HepG2 (cell line): ENCODE measurements at regions not wholly inside any gene's neighbourhood (a gene's known extent, or its start where the extent isn't known, plus 50 kb on each side); places are given as distances from the start of the nearest gene placed in this dataset.
A peak's percentile ranks its signal among the peaks of the same experiment; 100 is the strongest.

Experiments used
- ATAC-seq: fragments of 200-7000 bp; cut with Tn5 transposase; 3 replicates; pipeline ENCODE4 v1.9.1; 2020; ENCODE audit warnings: mild to moderate bottlenecking, moderate library complexity
- BruUV-seq: library from RNA; stranded (reverse); fragments of 400-500 nt; replicated peaks from 2 replicates; lab custom pipeline; 2021; lab: Mats Ljungman, UMichigan
- CTCF ChIA-PET: fragments of 300-600 bp; formaldehyde crosslinking; extraction: SDS; loops from one replicate; lab custom pipeline; 2021; ENCODE audit warnings: low total read pairs, inconsistent platforms, low intra/inter-chr PET ratio; lab: Yijun Ruan, JAX
- POLR2A ChIA-PET: fragments of 350-600 bp; sonication (Branson Sonifier 250); formaldehyde crosslinking; loops from one replicate; lab custom pipeline; 2020; ENCODE audit warnings: antibody characterized with exemption, inconsistent platforms; lab: Yijun Ruan, JAX
- DNase-seq: peaks from one replicate; pipeline ENCODE4 v3.0.0-alpha.2; 2015; ENCODE audit warnings: low spot score
- FAIRE-seq: peaks from 3 replicates; lab custom pipeline; 2011; peaks lifted over from hg19 to GRCh38; lab: Jason Lieb, UNC
- H2AFZ ChIP-seq: one replicate; pipeline ENCODE4 v1.6.1; 2011; ENCODE audit warnings: low read length, inconsistent platforms
- H3K27ac ChIP-seq: fragments of 300-600 bp; 3 replicates; pipeline ENCODE4 v1.8.0; 2011; ENCODE audit warnings: mixed run types, mild to moderate bottlenecking, mixed read lengths, low read length, inconsistent platforms; ENCODE audit not compliant: insufficient read depth; ENCODE audit errors: extremely low read length
- H3K27me3 ChIP-seq, 2 experiments: fragments of 200-600 bp in 1 of 2; 2 replicates in 1 of 2; 3 replicates in 1 of 2; pipeline versions ENCODE4 v1.6.0 to v1.8.0; 2011; ENCODE audit warnings: low read length in 2 of 2, mild to moderate bottlenecking in 2 of 2, moderate library complexity in 2 of 2, inconsistent platforms in 1 of 2; ENCODE audit not compliant: insufficient read depth in 2 of 2, control insufficient read depth in 1 of 2
- H3K36me3 ChIP-seq, 2 experiments: fragments of 200-600 bp in 1 of 2; replicated peaks in 1 of 2; 2 replicates in 1 of 2; 3 replicates in 1 of 2; pipeline versions ENCODE4 v1.5.1 to v1.8.0; 2011; ENCODE audit warnings: low read length in 2 of 2, inconsistent platforms in 1 of 2; ENCODE audit not compliant: insufficient read depth in 2 of 2, control insufficient read depth in 1 of 2
- H3K4me1 ChIP-seq: 2 replicates; pipeline ENCODE4 v1.5.1; 2012; ENCODE audit warnings: low read length, inconsistent platforms; ENCODE audit not compliant: insufficient read depth
- H3K4me2 ChIP-seq: 2 replicates; pipeline ENCODE4 v1.6.0; 2011; ENCODE audit warnings: low read depth, low read length, inconsistent platforms
- H3K4me3 ChIP-seq, 3 experiments: fragments of 200-600 bp in 1 of 3; sonication (generic), shearing (Covaris generic) in 1 of 3; replicated peaks in 1 of 3; 2 replicates each; pipeline ENCODE4 v1.5.1; 2011 to 2016; ENCODE audit warnings: low read length in 3 of 3, inconsistent platforms in 2 of 3, low read depth in 2 of 3, mild to moderate bottlenecking in 2 of 3, control low read depth in 1 of 3, mixed read lengths in 1 of 3; ENCODE audit not compliant: insufficient read depth in 1 of 3
- H3K79me2 ChIP-seq: one replicate; pipeline ENCODE4 v1.6.1; 2011; ENCODE audit warnings: low read length, inconsistent platforms; ENCODE audit not compliant: insufficient read depth
- H3K9ac ChIP-seq: 2 replicates; pipeline ENCODE4 v1.6.0; 2011; ENCODE audit warnings: mild to moderate bottlenecking, low read depth, low read length, inconsistent platforms; ENCODE audit not compliant: insufficient read depth
- H3K9me3 ChIP-seq: 2 replicates; pipeline ENCODE4 v1.5.1; 2012; ENCODE audit warnings: mild to moderate bottlenecking, low read length
- H4K20me1 ChIP-seq: 2 replicates; pipeline ENCODE4 v1.6.0; 2011; ENCODE audit warnings: inconsistent platforms, mild to moderate bottlenecking, low read length, moderate library complexity; ENCODE audit not compliant: insufficient read depth
- HES4 ChIP-seq: sonication (generic); formaldehyde crosslinking; IDR thresholded peaks from 2 replicates; pipeline ENCODE4 v1.9.0; 2021; ENCODE audit warnings: mild to moderate bottlenecking, missing genetic modification reagents, borderline replicate concordance
- MAFF ChIP-seq: IDR thresholded peaks from 2 replicates; pipeline ENCODE4 v1.6.1; 2011; ENCODE audit warnings: low read depth, low read length, improper control_type of control experiment
- MAFK ChIP-seq, 2 experiments: IDR thresholded peaks in 1 of 2; conservative IDR thresholded peaks in 1 of 2; 2 replicates each; pipeline ENCODE4 v1.6.1; 2011; ENCODE audit warnings: improper control_type of control experiment in 2 of 2, low read length in 2 of 2
- NCOA5 ChIP-seq: sonication (generic); formaldehyde crosslinking; IDR thresholded peaks from 2 replicates; pipeline ENCODE4 v1.4.0; 2020; ENCODE audit warnings: missing genetic modification reagents
- ZFP62 ChIP-seq: sonication (generic); formaldehyde crosslinking; IDR thresholded peaks from 2 replicates; pipeline ENCODE4 v1.4.0; 2020; ENCODE audit warnings: missing genetic modification reagents
- ZNF354B ChIP-seq: sonication (generic); formaldehyde crosslinking; IDR thresholded peaks from 2 replicates; pipeline ENCODE4 v1.8.0; 2022; ENCODE audit warnings: mild to moderate bottlenecking, missing genetic modification reagents
- in situ Hi-C: cut with HindIII; loops from 2 replicates; pipeline ENCODE4 v1.10.0; 2017; ENCODE audit warnings: low pct_unique_long_range_greater_than_20kb; ENCODE audit not compliant: extremely low pct_ligation_motif_present
- intact Hi-C: fragments of 100-400 bp; cut with micrococcal nuclease; formaldehyde crosslinking; loops from one replicate; pipeline ENCODE4 v1.10.0; 2022; ENCODE audit not compliant: unreplicated experiment
- TF ChIP-seq, protein P1 (sequence below): sonication (generic); formaldehyde crosslinking; conservative IDR thresholded peaks from 2 replicates; pipeline ENCODE4 v1.8.0; 2022; ENCODE audit warnings: low read depth, missing genetic modification reagents

DNA sequence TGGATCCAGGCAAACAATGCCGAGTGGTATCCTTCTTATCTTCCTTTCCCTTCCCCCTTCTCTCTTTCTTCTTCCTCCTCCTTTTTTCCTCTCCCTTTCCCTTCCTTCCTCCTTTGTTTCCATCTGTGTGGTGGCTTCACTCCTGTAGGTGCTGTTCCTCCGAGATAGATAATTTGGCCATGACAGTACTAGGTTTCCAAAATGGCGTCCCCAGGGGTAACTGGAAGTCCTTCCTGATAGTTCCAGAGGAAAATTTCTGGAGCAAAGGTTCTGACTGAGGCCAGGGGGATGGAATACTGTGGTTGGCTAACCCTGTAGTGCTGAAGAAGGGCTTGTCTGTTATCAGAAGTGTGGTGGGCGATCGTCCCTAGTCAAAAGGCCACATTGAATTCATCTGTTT is 52.5 kb upstream of the CCDC6 start (continued):
- TF ChIP-seq HES4 (no peak), ZNF354B (no peak), ZFP62 (CRISPR knock-in tag) (no peak), NCOA5 (no peak)

DNA sequence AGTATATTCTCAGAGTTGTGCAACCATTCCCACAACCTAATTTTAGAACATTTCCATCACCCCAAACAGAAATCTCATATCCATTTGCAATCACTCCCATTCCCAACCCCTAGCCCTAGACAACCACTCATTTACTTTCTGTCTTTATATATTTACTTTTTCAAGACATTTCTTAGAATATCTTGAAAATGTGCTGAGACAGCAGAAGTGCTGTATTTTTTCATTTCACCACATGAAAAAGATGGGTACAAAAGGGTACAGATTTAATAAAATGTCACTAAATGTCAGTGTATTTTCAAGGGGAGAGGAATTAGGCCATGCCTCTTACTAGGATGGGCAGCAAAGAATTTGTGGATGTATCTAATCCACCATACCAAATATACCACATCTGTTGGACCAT is 51.6 kb upstream of the CCDC6 start:
- Histone ChIP-seq H2AFZ (no peak overlapping the region), H3K27me3 (no peaks in the 10 kb centered on the region), H3K79me2 (no peaks in the 10 kb centered on the region), H3K9ac (no peak overlapping the region), H3K4me3 (no peak overlapping the region), H3K36me3 (no peaks in the 10 kb centered on the region), H3K4me1 (no peaks in the 10 kb centered on the region), H4K20me1 (no peaks in the 10 kb centered on the region), H3K27ac (no peak overlapping the region), H3K9me3 (no peaks in the 10 kb centered on the region), H3K4me2 (no peak overlapping the region)
- no peak for DNase-seq
- intact Hi-C loops: no loop called here
- BruUV-seq: no TSS peak
- POLR2A ChIA-PET: no interaction called here
- no peak for FAIRE-seq
- in situ Hi-C loops: no loop called here
- TF ChIP-seq MAFK (conservative IDR thresholded peaks at IDR 0.05 in 1 of 2, IDR thresholded peaks at IDR 0.05 in 1 of 2; ENCODE audit: low read length in 2 of 2): peak; percentile 87 to 93
- TF ChIP-seq MAFF: peak; percentile 91
- TF ChIP-seq, protein P1, sequence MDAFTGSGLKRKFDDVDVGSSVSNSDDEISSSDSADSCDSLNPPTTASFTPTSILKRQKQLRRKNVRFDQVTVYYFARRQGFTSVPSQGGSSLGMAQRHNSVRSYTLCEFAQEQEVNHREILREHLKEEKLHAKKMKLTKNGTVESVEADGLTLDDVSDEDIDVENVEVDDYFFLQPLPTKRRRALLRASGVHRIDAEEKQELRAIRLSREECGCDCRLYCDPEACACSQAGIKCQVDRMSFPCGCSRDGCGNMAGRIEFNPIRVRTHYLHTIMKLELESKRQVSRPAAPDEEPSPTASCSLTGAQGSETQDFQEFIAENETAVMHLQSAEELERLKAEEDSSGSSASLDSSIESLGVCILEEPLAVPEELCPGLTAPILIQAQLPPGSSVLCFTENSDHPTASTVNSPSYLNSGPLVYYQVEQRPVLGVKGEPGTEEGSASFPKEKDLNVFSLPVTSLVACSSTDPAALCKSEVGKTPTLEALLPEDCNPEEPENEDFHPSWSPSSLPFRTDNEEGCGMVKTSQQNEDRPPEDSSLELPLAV: no peak
- ATAC-seq: no peak
- CTCF ChIA-PET: no interaction called here
